Stimulated activated CD4-positive, alpha-beta T cell treated with anti-CD3 and anti-CD28 coated beads, Interleukin-1b, Interleukin-23, amount 100 ng/mL, for 4 hours (primary cell): ENCODE measurements at regions not wholly inside any gene's neighbourhood (a gene's known extent, or its start where the extent isn't known, plus 50 kb on each side); places are given as distances from the start of the nearest gene placed in this dataset.

Experiments
- DNase-seq, 2 donors: peaks; one replicate each; pipeline ENCODE4 v3.0.0-alpha.2; 2020; ENCODE audit warnings: low read depth in 2 of 2

- no peak for DNase-seq
Measured at GRCh38 chr9:107210775-107211174, 72.3 kb upstream of the RAD23B start.

- no peak for DNase-seq
Measured at GRCh38 chr9:107211284-107211923, 71.7 kb upstream of the RAD23B start.

DNA sequence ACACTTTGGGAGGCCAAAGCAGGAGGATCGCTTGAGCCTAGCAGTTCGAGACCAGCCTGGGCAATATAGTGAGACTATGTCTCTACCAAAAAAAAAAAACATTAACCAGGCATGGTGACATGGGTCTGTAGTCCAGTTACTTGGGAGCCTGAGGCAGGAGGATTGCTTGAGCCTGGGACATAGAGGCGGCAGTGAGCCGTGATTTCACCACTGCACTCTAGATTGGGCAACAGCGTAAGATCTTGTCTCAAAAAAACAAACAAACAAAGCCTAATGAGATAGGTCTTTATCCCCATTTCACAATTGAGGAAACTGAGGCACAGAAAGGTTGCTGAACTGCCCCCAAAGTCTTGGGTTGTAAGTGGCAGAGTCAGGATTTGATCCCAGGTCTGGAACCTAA lies 70.5 kb upstream of the RAD23B start:
- DNase-seq: no peak

DNA sequence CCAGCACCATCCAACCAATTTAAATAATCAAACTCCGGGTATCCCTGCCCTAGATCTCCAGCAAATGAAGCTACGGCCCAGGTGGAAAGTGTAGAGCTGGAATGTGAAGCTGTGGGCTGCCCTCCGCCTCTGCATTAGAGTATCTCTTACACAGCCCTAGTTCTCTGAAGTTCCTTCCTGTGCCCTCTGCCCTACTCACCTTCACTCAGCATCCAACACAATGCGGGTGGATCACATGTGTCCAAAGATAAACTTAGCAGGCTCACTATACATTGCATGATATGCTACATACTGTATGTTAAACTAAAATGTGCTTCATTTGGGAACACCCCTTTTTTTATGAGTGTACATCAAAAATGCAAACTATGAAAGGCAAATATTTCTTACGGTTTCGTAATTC lies 70.0 kb upstream of the RAD23B start:
- no peak for DNase-seq

DNA sequence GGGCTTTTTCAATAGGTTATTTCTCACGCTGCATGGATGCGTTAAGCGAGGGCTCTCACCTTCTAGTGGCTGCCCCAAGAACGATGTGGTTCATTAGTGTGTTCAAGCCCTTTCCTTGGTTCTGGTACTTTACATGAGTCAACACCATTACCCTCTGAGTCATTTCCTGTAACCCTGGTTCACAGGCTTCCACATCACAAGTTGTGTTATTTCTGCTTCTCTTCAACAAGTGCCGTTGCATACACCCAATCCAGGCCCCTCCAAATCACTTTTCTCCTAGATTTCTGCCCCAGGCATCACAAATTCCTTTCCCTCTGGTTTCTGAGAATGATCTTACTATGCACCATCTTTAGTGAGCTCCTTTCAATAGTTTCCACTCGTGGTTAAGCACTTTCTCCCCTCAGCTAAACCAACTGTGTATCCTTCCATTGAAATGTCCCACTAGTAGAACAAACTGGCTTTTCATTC lies 69.5 kb upstream of the RAD23B start:
- DNase-seq: peak in 1 of 2 donors; percentile 12

DNA sequence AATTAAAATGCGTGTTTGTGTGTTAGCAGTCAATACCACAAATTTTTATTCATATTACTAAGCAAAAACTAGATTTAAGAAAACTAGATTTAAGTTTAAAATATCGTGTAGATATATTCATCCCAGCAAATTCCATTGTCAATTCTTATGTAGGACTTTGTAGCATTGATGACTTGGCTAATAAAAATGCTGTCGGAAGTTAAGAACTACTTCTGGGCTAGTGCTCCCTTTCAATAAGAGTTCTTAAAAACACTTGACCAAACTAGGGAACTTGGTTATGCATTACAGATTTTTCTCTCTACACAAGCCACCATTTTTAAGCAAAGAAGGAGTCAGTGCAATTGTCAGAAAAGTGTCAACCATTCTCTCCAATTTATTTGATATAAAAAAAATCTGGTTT lies 68.7 kb upstream of the RAD23B start:
- no peak for DNase-seq

DNA sequence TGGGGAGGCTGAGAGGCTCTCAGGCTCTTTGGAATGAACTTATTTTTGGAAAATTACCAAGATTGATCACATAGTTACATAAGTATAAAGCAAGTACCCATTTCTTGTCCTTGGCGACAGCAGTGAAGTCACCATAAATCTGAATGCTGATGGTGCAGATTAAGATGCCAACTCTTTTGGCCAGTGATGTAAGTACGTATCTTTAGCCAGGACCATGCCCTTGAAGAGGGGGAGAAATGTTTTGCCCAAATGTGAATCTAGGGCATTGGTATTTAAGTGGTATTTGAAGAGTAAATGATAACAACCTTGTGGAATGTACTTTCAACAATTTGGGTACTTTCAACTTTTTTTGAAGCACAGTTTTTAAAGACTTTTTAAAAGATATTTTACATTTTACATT lies 68.2 kb upstream of the RAD23B start:
- no peak for DNase-seq

GRCh38 chr9:107215381-107215780 lies 67.7 kb upstream of the RAD23B start:
- DNase-seq: no peak

GRCh38 chr9:107216329-107216728 lies 66.8 kb upstream of the RAD23B start:
- no peak for DNase-seq

DNA sequence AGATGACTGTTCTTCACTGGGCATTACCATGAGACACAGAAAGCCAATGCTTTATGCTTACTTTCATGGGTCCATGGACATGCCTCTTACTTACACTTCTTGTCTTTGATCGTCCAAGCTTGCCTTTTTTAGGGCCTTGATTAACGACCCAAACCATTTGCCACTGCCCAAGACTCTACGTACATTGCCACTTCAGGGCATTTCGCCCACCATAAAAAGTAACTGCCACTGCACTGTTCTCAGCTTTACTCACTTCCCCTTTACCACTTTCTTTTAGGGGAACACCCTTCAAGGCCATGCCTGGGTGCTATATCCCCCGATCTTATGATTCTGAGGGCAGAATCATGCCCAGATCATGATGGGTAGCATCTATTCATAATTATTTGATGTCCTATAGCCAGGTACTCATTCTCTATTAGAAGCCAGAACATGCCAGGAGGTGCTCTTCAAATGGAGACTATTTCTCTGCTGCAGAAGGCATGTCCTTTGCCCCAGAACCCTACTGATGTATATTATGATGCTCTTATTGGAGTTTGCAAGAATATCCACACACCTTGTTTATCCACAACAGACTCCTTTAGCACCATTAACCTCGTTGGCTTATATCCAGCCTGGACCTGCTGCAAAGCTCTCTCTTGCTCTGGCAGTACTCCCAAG lies 64.1 kb upstream of the RAD23B start:
- DNase-seq: no peak

- DNase-seq: no peak
Measured at GRCh38 chr9:107219486-107220077, 63.5 kb upstream of the RAD23B start.

GRCh38 chr9:107221321-107221720 lies 61.8 kb upstream of the RAD23B start:
- no peak for DNase-seq

DNA sequence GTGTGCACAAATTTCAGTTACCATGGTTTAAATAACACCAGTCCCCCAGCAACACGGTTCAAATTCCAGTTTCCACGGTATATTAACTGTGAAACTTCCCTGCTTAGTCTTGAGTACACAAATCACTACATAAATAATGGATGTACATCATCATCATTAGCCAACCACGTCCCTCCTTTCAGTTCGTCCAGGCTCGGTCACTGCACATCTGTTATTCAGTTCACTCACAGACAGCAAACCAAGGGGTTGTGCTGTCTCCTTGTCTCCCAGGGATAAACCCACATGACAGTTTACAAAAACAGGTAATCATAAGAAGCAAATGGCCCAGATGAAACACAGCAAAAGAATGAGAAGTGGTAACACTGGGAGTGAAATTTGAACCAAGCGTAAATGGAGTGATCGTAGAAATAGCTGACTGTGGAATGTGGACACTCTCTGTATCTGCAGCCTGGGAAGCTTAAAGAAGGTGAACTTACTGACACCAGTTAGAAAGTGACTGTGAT lies 61.0 kb upstream of the RAD23B start:
- no peak for DNase-seq

- no peak for DNase-seq
Measured at GRCh38 chr9:107223381-107223780, 59.7 kb upstream of the RAD23B start.

DNA sequence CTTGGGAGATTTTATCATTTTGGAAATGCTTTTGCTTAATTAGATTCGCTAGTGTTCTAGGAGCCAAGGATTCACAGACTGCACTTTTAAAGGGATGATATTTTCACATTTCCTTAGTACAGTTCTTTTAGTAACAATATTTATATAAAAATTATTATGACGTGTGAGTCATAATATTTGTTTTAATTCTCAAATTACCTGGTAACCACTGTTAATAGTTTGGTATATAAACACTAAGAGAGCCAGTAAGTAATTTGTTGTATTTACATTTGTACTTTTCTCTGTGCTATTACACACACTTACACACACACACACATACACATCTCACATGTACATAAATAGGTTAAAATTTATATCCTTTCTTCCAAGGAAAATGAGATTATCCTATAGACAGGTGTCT lies 58.8 kb upstream of the RAD23B start:
- no peak for DNase-seq

DNA sequence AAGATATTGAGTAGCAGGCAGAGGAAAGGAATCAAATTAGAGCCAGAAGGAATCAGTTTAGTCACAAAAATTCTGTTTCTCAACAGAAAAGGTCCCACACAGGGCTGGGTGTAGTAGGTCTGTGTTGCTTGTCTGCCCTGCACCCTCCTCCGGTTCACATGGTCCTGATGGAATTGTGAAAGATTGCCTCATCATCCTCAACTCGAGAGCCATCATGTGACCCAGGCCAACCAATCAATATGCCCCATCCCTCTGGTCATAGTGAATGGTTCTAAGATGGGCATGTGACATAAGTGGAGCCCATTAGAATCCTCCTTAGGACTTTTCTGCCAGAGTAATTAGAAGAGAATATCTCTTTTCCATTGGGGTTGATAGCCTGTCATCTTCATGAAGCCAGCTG lies 56.7 kb upstream of the RAD23B start:
- no peak for DNase-seq

DNA sequence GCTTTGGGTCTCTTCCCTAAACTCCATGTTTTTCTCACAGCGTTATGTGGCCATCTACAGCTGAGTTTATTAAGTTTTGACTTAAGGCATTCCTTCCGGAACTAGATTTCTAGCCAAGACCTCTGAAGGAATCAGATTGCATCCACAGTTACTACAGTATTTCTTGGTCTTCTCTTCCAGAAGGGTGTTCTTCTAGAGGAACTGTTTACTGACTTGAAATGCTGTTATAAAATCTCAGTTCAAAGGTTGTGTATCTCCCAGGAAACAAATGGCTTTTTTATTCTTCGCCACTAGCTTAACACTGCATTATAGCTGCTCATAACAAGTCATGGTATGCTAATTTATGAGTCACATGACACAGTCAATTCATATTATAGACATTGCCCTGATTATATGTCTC lies 55.3 kb upstream of the RAD23B start:
- no peak for DNase-seq

DNA sequence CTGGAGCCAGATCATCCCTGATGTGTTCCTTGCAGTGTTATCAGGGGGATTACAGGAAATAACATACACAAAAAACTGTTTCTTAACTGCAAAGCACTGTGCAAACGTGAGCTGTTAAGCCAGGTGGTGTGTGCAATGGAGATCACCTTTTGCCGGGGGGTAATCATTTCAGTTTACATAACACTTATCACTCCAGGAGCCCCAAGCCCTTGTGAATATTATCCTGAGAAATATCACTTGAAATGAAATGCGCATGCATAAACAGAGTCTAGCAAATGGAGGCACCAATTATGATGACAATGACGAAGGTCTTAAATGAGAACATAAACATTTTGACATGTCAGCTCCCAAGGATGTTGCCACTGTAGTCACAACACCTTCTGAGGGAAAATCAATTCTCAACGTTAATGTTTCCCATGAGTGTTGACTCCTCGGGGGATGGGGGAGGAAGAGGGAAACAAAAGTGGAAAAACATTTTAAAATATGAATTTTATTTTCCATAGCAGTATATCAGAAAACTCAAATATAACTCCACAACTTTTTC lies 54.5 kb upstream of the RAD23B start:
- no peak for DNase-seq

DNA sequence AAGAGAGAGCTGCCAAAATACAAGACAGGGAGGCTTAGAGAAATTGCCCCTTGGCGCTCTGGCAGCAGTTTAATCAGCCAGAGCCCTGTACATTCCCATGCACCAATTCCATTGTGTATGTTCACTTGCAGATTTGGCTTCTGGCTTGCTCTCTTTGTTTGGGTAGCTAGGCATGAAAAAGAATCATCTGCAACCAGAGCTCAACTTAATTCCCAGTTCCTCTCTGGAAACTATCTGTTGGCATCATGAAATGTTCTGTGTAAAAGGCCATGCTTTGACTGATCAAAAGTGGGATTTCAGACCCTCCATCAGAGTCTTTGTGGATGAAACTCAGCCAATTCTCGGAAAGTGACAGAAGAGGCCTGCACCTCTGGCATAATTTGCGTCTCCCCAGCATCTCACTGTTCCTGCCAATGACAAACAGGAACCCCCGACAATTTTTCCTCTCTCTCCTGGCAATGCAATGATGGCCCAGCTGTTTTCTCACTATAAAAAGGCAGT lies 53.8 kb upstream of the RAD23B start:
- DNase-seq: no peak
